H9 (cell line): ENCODE measurements at regions not wholly inside any gene's neighbourhood (a gene's known extent, or its start where the extent isn't known, plus 50 kb on each side); places are given as distances from the start of the nearest gene placed in this dataset.

ENCODE experiments used
- DNase-seq: peaks from one replicate; pipeline ENCODE4 v3.0.0-alpha.2; 2017
- H2AFZ ChIP-seq: one replicate; pipeline ENCODE4 v1.6.1; 2013; ENCODE audit warnings: mild to moderate bottlenecking, low read length, control low read depth, moderate library complexity
- H2AK5ac ChIP-seq: 2 replicates; pipeline ENCODE4 v1.6.1; 2013; ENCODE audit warnings: low read length, control low read depth, mixed read lengths; ENCODE audit not compliant: insufficient read length
- H2BK120ac ChIP-seq: one replicate; pipeline ENCODE4 v1.6.1; 2013; ENCODE audit warnings: low read depth, mild to moderate bottlenecking, low read length, control low read depth, inconsistent platforms; ENCODE audit not compliant: poor library complexity, severe bottlenecking
- H2BK12ac ChIP-seq: 2 replicates; pipeline ENCODE4 v1.6.1; 2013; ENCODE audit warnings: low read length, control low read depth, mixed read lengths, low read depth; ENCODE audit not compliant: insufficient read length
- H2BK15ac ChIP-seq: 2 replicates; pipeline ENCODE4 v1.6.1; 2013; ENCODE audit warnings: low read depth, low read length, control low read depth
- H2BK20ac ChIP-seq: one replicate; pipeline ENCODE4 v1.6.1; 2013; ENCODE audit warnings: low read depth, mild to moderate bottlenecking, low read length, control low read depth, inconsistent platforms; ENCODE audit not compliant: poor library complexity, severe bottlenecking
- H2BK5ac ChIP-seq: 2 replicates; pipeline ENCODE4 v1.6.1; 2013; ENCODE audit warnings: low read length, control low read depth, mixed read lengths; ENCODE audit not compliant: insufficient read length
- H3K14ac ChIP-seq: 2 replicates; pipeline ENCODE4 v1.6.1; 2013; ENCODE audit warnings: low read length, control low read depth; ENCODE audit not compliant: insufficient read depth
- H3K18ac ChIP-seq: 2 replicates; pipeline ENCODE4 v1.6.1; 2013; ENCODE audit warnings: low read depth, mild to moderate bottlenecking, mixed read lengths, low read length, control low read depth; ENCODE audit not compliant: insufficient read length
- H3K23ac ChIP-seq: 2 replicates; pipeline ENCODE4 v1.6.1; 2013; ENCODE audit warnings: low read length, control low read depth, mixed read lengths, low read depth; ENCODE audit not compliant: insufficient read length
- H3K23me2 ChIP-seq: 2 replicates; pipeline ENCODE4 v1.6.1; 2013; ENCODE audit warnings: low read depth, mild to moderate bottlenecking, mixed read lengths, low read length, control low read depth; ENCODE audit not compliant: insufficient read length, poor library complexity, severe bottlenecking
- H3K27ac ChIP-seq: 2 replicates; pipeline ENCODE4 v1.5.1; 2013; ENCODE audit warnings: low read length, control low read depth, mixed read lengths, low read depth; ENCODE audit not compliant: insufficient read length
- H3K27me3 ChIP-seq: 2 replicates; pipeline ENCODE4 v1.6.1; 2013; ENCODE audit warnings: low read length, control low read depth, inconsistent platforms; ENCODE audit not compliant: insufficient read depth
- H3K4ac ChIP-seq: 2 replicates; pipeline ENCODE4 v1.6.1; 2013; ENCODE audit warnings: low read depth, mild to moderate bottlenecking, control low read depth, inconsistent platforms, low read length, moderate library complexity
- H3K4me1 ChIP-seq: 2 replicates; pipeline ENCODE4 v1.6.1; 2013; ENCODE audit warnings: low read length, control low read depth, inconsistent platforms; ENCODE audit not compliant: insufficient read depth
- H3K4me2 ChIP-seq: 2 replicates; pipeline ENCODE4 v1.6.1; 2013; ENCODE audit warnings: low read length, control low read depth, mixed read lengths; ENCODE audit not compliant: insufficient read length, insufficient read depth
- H3K56ac ChIP-seq: 2 replicates; pipeline ENCODE4 v1.6.1; 2013; ENCODE audit warnings: low read depth, mild to moderate bottlenecking, mixed read lengths, low read length, control low read depth; ENCODE audit not compliant: insufficient read length
- H3K79me1 ChIP-seq: 2 replicates; pipeline ENCODE4 v1.6.1; 2013; ENCODE audit warnings: low read depth, mild to moderate bottlenecking, moderate library complexity, low read length, control low read depth, inconsistent platforms; ENCODE audit not compliant: insufficient read depth, poor library complexity, severe bottlenecking
- H3K79me2 ChIP-seq: 2 replicates; pipeline ENCODE4 v1.6.1; 2013; ENCODE audit warnings: low read length, control low read depth, inconsistent platforms; ENCODE audit not compliant: insufficient read depth
- H3K9ac ChIP-seq: 2 replicates; pipeline ENCODE4 v1.6.1; 2013; ENCODE audit warnings: low read length, control low read depth, mixed read lengths; ENCODE audit not compliant: insufficient read length; ENCODE audit errors: extremely low read depth
- H3K9me3 ChIP-seq: one replicate; pipeline ENCODE4 v1.6.1; 2013; ENCODE audit warnings: low read depth, low read length, inconsistent platforms; ENCODE audit not compliant: control insufficient read depth
- H3T11ph ChIP-seq: one replicate; pipeline ENCODE4 v1.6.1; 2013; ENCODE audit warnings: mild to moderate bottlenecking, low read length, control low read depth, inconsistent platforms
- H4K20me1 ChIP-seq: one replicate; pipeline ENCODE4 v1.6.1; 2013; ENCODE audit not compliant: control insufficient read depth, insufficient read length, insufficient read depth
- H4K5ac ChIP-seq: 2 replicates; pipeline ENCODE4 v1.6.1; 2013; ENCODE audit warnings: low read depth, mild to moderate bottlenecking, mixed read lengths, low read length, control low read depth; ENCODE audit not compliant: insufficient read length
- H4K8ac ChIP-seq: replicated peaks from 2 replicates; pipeline ENCODE4 v1.6.1; 2013; ENCODE audit warnings: low read length, control low read depth, mixed read lengths, low read depth; ENCODE audit not compliant: insufficient read length
- H4K91ac ChIP-seq: 2 replicates; pipeline ENCODE4 v1.6.1; 2013; ENCODE audit warnings: low read depth, mild to moderate bottlenecking, moderate library complexity, mixed read lengths, low read length, control low read depth; ENCODE audit not compliant: insufficient read length
- H3K27ac Mint-ChIP-seq, 3 experiments: 2 replicates in 2 of 3; 3 replicates in 1 of 3; pipeline ENCODE4 v1.8.0; 2020 to 2021; ENCODE audit warnings: mixed read lengths in 3 of 3, mild to moderate bottlenecking in 1 of 3, moderate library complexity in 1 of 3
- H3K27me3 Mint-ChIP-seq: 2 replicates; pipeline ENCODE4 v1.8.0; 2021; ENCODE audit warnings: low read depth, mild to moderate bottlenecking, moderate library complexity, mixed read lengths
- H3K36me3 Mint-ChIP-seq, 3 experiments: 2 replicates in 2 of 3; 3 replicates in 1 of 3; pipeline ENCODE4 v1.8.0; 2020 to 2021; ENCODE audit warnings: low read depth in 3 of 3, mixed read lengths in 3 of 3; ENCODE audit not compliant: insufficient read depth in 1 of 3
- H3K4me1 Mint-ChIP-seq, 2 experiments: 2 replicates each; pipeline ENCODE4 v1.8.0; 2020; ENCODE audit warnings: mixed read lengths in 2 of 2
- H3K4me3 Mint-ChIP-seq, 2 experiments: 2 replicates in 1 of 2; 3 replicates in 1 of 2; pipeline ENCODE4 v1.8.0; 2020 to 2021; ENCODE audit warnings: mild to moderate bottlenecking in 2 of 2, mixed read lengths in 2 of 2, moderate library complexity in 1 of 2
- H3K9me3 Mint-ChIP-seq, 2 experiments: 2 replicates in 1 of 2; 3 replicates in 1 of 2; pipeline ENCODE4 v1.8.0; 2020; ENCODE audit warnings: mild to moderate bottlenecking in 2 of 2, mixed read lengths in 2 of 2, moderate library complexity in 1 of 2
- WGBS: extraction: QIAGEN DNeasy Blood & Tissue Kit; methylation state at CpG from one replicate; pipeline ENCODE4 v1.1.7; 2013; ENCODE audit warnings: missing lambda C conversion rate, low lambda C conversion rate, mixed read lengths; ENCODE audit not compliant: insufficient read length; ENCODE audit errors: extremely low coverage; 5-methylcytosine and 5-hydroxymethylcytosine counted together
- TF ChIP-seq, protein P1 (sequence below): fragments of 200-600 bp; sonication (generic); conservative IDR thresholded peaks from 3 replicates; pipeline ENCODE4 v1.8.0; 2021; ENCODE audit warnings: antibody characterized with exemption, mild to moderate bottlenecking

DNA sequence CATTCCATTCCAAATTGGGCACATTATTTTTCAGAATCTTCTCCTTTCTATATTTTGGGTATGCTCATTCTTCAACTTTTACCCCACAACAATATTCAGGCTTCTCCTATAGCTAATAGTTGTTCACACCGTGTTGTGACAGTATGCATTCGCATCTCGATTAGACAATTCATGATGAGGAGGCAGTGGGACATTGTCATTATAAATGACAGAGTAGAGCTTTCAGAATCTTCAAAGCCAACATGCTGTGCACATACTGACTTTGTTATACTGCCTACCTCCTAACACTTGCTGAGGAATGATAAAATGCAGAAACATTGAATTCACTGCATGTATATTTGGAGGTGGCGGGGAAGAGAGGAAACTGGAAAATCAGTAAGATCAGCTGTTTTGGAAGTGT is 714.2 kb downstream of the SUCLG1 start:
- Histone ChIP-seq H4K91ac (no peak overlapping the region), H3K4ac (no peak overlapping the region), H3K27ac (no peak overlapping the region), H3K79me2 (no peaks in the 10 kb centered on the region), H4K8ac (no peak overlapping the region), H2BK120ac (no peak overlapping the region), H3K9ac (no peak overlapping the region), H4K20me1 (no peaks in the 10 kb centered on the region), H4K5ac (no peak overlapping the region), H3K27me3 (no peaks in the 10 kb centered on the region), H2AK5ac (no peak overlapping the region), H2BK5ac (no peak overlapping the region), H3K23ac (no peak overlapping the region), H3K56ac (no peak overlapping the region), H3K4me2 (no peak overlapping the region), H3T11ph (no peak overlapping the region), H3K23me2 (no peaks in the 10 kb centered on the region), H3K18ac (no peak overlapping the region), H3K9me3 (peaks cover 10% of the 10 kb centered on the region), H3K4me1 (peaks cover 2% of the 10 kb centered on the region; the same call in 1 of the 2 replicates), H2BK15ac (no peak overlapping the region), H2BK20ac (no peak overlapping the region), H2AFZ (no peak overlapping the region), H3K14ac (no peak overlapping the region), H2BK12ac (no peak overlapping the region), H3K79me1 (no peaks in the 10 kb centered on the region)
- peaks cover 14 to 21% (median 16%) of the 10 kb centered on the region in 3 experiments for H3K36me3 Mint-ChIP-seq
- peaks cover 13 to 20% of the 10 kb centered on the region in 2 experiments for H3K4me1 Mint-ChIP-seq
- no CpG with 5 or more reads among the region's 4 CpGs for WGBS
- H3K27ac Mint-ChIP-seq, result no peak overlapping the region; a peak in 2 of 7 replicates
- no peak overlapping the region for H3K4me3 Mint-ChIP-seq
- no peak for DNase-seq
- peaks cover 17 to 24% of the 10 kb centered on the region in 2 experiments for H3K9me3 Mint-ChIP-seq
- H3K27me3 Mint-ChIP-seq, result no peaks in the 10 kb centered on the region; the same call in 1 of the 2 replicates
- TF ChIP-seq, protein P1, sequence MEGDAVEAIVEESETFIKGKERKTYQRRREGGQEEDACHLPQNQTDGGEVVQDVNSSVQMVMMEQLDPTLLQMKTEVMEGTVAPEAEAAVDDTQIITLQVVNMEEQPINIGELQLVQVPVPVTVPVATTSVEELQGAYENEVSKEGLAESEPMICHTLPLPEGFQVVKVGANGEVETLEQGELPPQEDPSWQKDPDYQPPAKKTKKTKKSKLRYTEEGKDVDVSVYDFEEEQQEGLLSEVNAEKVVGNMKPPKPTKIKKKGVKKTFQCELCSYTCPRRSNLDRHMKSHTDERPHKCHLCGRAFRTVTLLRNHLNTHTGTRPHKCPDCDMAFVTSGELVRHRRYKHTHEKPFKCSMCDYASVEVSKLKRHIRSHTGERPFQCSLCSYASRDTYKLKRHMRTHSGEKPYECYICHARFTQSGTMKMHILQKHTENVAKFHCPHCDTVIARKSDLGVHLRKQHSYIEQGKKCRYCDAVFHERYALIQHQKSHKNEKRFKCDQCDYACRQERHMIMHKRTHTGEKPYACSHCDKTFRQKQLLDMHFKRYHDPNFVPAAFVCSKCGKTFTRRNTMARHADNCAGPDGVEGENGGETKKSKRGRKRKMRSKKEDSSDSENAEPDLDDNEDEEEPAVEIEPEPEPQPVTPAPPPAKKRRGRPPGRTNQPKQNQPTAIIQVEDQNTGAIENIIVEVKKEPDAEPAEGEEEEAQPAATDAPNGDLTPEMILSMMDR, result no peak
